ENCODE measurements at regions not wholly inside any gene's neighbourhood (a gene's known extent, or its start where the extent isn't known, plus 50 kb on each side); places are given as distances from the start of the nearest gene placed in this dataset.

- TF ChIP-seq TAF1 (IDR thresholded peaks at IDR 0.05; ENCODE audit: low read depth, low read length) (no peak), TEAD4 (IDR thresholded peaks at IDR 0.05; ENCODE audit: low read depth, low read length) (no peak)
- TF ChIP-seq, protein P1, sequence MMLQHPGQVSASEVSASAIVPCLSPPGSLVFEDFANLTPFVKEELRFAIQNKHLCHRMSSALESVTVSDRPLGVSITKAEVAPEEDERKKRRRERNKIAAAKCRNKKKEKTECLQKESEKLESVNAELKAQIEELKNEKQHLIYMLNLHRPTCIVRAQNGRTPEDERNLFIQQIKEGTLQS (IDR thresholded peaks at IDR 0.05; ENCODE audit: insufficient read depth, low read depth, low read length) = no peak
Measured at GRCh38 chr18:39600894-39601293, 2035.3 kb upstream of the CELF4 start.

All from H1 (cell line).